Heart right ventricle (tissue), 16 donors: ENCODE measurements at regions not wholly inside any gene's neighbourhood (a gene's known extent, or its start where the extent isn't known, plus 50 kb on each side); places are given as distances from the start of the nearest gene placed in this dataset.

ENCODE experiments used
- ATAC-seq, 8 donors: fragments of 200-7000 bp; cut with Tn5 transposase; one replicate each; pipeline ENCODE4 v1.9.1; 2020; ENCODE audit warnings: mild to moderate bottlenecking in 8 of 8, moderate library complexity in 8 of 8, moderate number of reproducible peaks in 1 of 8
- DNase-seq, 2 donors: peaks; one replicate each; pipeline ENCODE4 v3.0.0-alpha.2; 2020
- H3K27ac ChIP-seq, 10 donors: fragments of 200-600 bp; sonication (generic) in 2 of 10; one replicate each; pipeline versions ENCODE4 v1.5.0 to v1.8.0; 2020 to 2022; ENCODE audit warnings: mild to moderate bottlenecking in 3 of 10
- H3K27me3 ChIP-seq, 7 donors: fragments of 200-600 bp; one replicate each; pipeline ENCODE4 v1.8.0; 2021 to 2022; ENCODE audit warnings: mild to moderate bottlenecking in 2 of 7
- H3K36me3 ChIP-seq, 9 donors: fragments of 200-600 bp; sonication (generic) in 1 of 9; one replicate each; pipeline versions ENCODE4 v1.5.0 to v1.8.0; 2020 to 2022; ENCODE audit warnings: mild to moderate bottlenecking in 2 of 9
- H3K4me1 ChIP-seq, 9 donors: fragments of 200-600 bp; sonication (generic) in 1 of 9; one replicate each; pipeline versions ENCODE4 v1.5.0 to v1.8.0; 2020 to 2022; ENCODE audit warnings: mild to moderate bottlenecking in 4 of 9
- H3K4me3 ChIP-seq, 10 donors: fragments of 200-600 bp; sonication (generic) in 2 of 10; one replicate each; pipeline versions ENCODE4 v1.5.0 to v1.8.0; 2020 to 2022; ENCODE audit warnings: mild to moderate bottlenecking in 7 of 10, moderate library complexity in 2 of 10
- H3K9me3 ChIP-seq, 11 donors: fragments of 200-600 bp in 10 of 11; sonication (generic) in 2 of 11; one replicate each; pipeline versions ENCODE4 v1.5.0 to v1.8.0; 2013 to 2022; ENCODE audit warnings: mild to moderate bottlenecking in 2 of 11, control low read depth in 1 of 11, moderate library complexity in 1 of 11
- CTCF ChIP-seq, 9 donors: fragments of 200-600 bp; sonication (generic) in 2 of 9; IDR thresholded peaks; one replicate each; pipeline versions ENCODE4 v1.5.0 to v1.8.0; 2021 to 2022; ENCODE audit warnings: antibody characterized with exemption in 9 of 9, mild to moderate bottlenecking in 5 of 9, moderate library complexity in 1 of 9
- WGBS, 2 donors: extraction: QIAGEN DNeasy Blood & Tissue Kit; methylation state at CpG; one replicate each; pipeline ENCODE4 v1.1.7; 2013; ENCODE audit warnings: inconsistent platforms in 1 of 2; 5-methylcytosine and 5-hydroxymethylcytosine counted together
- intact Hi-C, 10 donors: fragments of 100-400 bp; cut with DNase I; formaldehyde crosslinking; loops; one replicate each; pipeline versions ENCODE4 v1.11.1 to v1.14.2; 2022
- donor health status: Arrhythmogenic right ventricular cardiomyopathy.
- donor health status: ischemic (EF 13 %, LVEDD 7.1; RV severe dilation, severe dysfunction).
- donor health status: healthy with polysubstance abuse.
- donor health status: DM: no; HTN: yes; CAD: no.
- donor health status: DM: no; HTN: no; CAD: no.
- donor health status: ischemic (EF 25% LVEDD 6.9; RV normal size, moderate dysfunction).
- donor health status: ischemic (EF 25% LVEDD 5.7; RV mildly dilated, moderate dysfunction).
- donor health status: healthy.
- donor health status: DM: yes; HTN: yes; CAD: no.
- donor health status: Ischemic cardiomyopathy.
- donor health status: ischemic (EF 35%, LVEDD 5.7; RV mildly dilated, moderate dysfunction).
- donor health status: nonischemic (EF 11% LVEDD 7.7; RV severe dilation, severe dysfunction).
- donor health status: DM: yes; HTN: yes; CAD: no.
- donor health status: PGD.
- donor health status: ischemic (EF 29% LVEDD 5.4; RV normal size, mild dysfunction).
- donor health status: nonischemic (EF 23%, LVEDD 6.1; RV moderate dilation, normal function).

GRCh38 chr4:122053186-122053585 lies 98.9 kb upstream of the BLTP1 start:
- Histone ChIP-seq H3K27me3 (no peaks in the 10 kb centered on the region), H3K4me3 (no peak overlapping the region), H3K27ac (peak overlapping the region in 1 of 10 donors; percentile 31), H3K9me3 (peaks cover 0 to 10% (median 0%) of the 10 kb centered on the region in 11 donors), H3K4me1 (peaks cover 0 to 12% (median 0%) of the 10 kb centered on the region in 9 donors), H3K36me3 (no peaks in the 10 kb centered on the region)
- intact Hi-C loops: loop anchor here in 1 of 10 donors (10.0 kb wide), 1 partner anchor 102 kb away; the partner anchor contains the start of gene BLTP1
- WGBS, 2 donors: 26 to 35% methylated on average over 4 of the region's 4 CpGs
- no peak for TF ChIP-seq CTCF (IDR thresholded peaks at IDR 0.05)
- ATAC-seq (peak; percentile 71 to 92 (median 81)), DNase-seq (no peak)

GRCh38 chr4:122052677-122053076 lies 99.5 kb upstream of the BLTP1 start:
- Histone ChIP-seq H3K4me3 (no peak overlapping the region), H3K9me3 (peaks cover 0 to 7% (median 0%) of the 10 kb centered on the region in 11 donors), H3K36me3 (no peaks in the 10 kb centered on the region), H3K4me1 (peaks cover 0 to 12% (median 0%) of the 10 kb centered on the region in 9 donors), H3K27me3 (no peaks in the 10 kb centered on the region), H3K27ac (peak overlapping the region in 1 of 10 donors; percentile 31)
- no peak for TF ChIP-seq CTCF (IDR thresholded peaks at IDR 0.05)
- 8 to 12% methylated on average over 3 of the region's 3 CpGs for WGBS, 2 donors
- DNase-seq (peak in 1 of 2 donors; percentile 24), ATAC-seq (peak; percentile 72 to 99 (median 96))
- intact Hi-C loops: loop anchor here in 1 of 10 donors (10.0 kb wide), 1 partner anchor 102 kb away; the partner anchor contains the start of gene BLTP1

- Histone ChIP-seq H3K4me3 (no peak overlapping the region), H3K9me3 (peaks cover 0 to 5% (median 0%) of the 10 kb centered on the region in 11 donors), H3K4me1 (peaks cover 0 to 12% (median 0%) of the 10 kb centered on the region in 9 donors), H3K27ac (no peak overlapping the region), H3K36me3 (no peaks in the 10 kb centered on the region), H3K27me3 (no peaks in the 10 kb centered on the region)
- intact Hi-C loops: loop anchor here in 1 of 10 donors (10.0 kb wide), 1 partner anchor 104 kb away; the partner anchor contains the start of gene BLTP1
- no peak for TF ChIP-seq CTCF (IDR thresholded peaks at IDR 0.05)
- WGBS, 2 donors: 81 to 89% methylated on average over 3 of the region's 3 CpGs
- ATAC-seq: no peak
- no peak for DNase-seq
Observed at GRCh38 chr4:122050841-122051240, 99.0 kb upstream of the TRPC3 start.

GRCh38 chr4:122047456-122048425 lies 95.9 kb upstream of the TRPC3 start:
- H3K27ac ChIP-seq: no peak overlapping the region
- 88 to 89% methylated on average over 5 of the region's 5 CpGs for WGBS, 2 donors
- no peak overlapping the region for H3K4me3 ChIP-seq
- ATAC-seq (no peak), DNase-seq (no peak)
- peaks cover 0 to 5% (median 0%) of the 10 kb centered on the region in 9 donors for H3K4me1 ChIP-seq
- H3K9me3 ChIP-seq: peaks cover 0 to 11% (median 0%) of the 10 kb centered on the region in 11 donors
- no peaks in the 10 kb centered on the region for H3K27me3 ChIP-seq
- no peak for TF ChIP-seq CTCF (IDR thresholded peaks at IDR 0.05)
- intact Hi-C loops: no loop called here
- no peaks in the 10 kb centered on the region for H3K36me3 ChIP-seq
